Right cardiac atrium (tissue), 5 donors: ENCODE measurements at regions not wholly inside any gene's neighbourhood (a gene's known extent, or its start where the extent isn't known, plus 50 kb on each side); places are given as distances from the start of the nearest gene placed in this dataset.

Experiments used
- ATAC-seq, 2 donors: fragments of 200-7000 bp; cut with Tn5 transposase; one replicate each; pipeline versions ENCODE4 v1.8.0 to v1.9.1; 2020; ENCODE audit warnings: moderate library complexity in 2 of 2, mild to moderate bottlenecking in 1 of 2
- DNase-seq, 3 donors: peaks; one replicate each; pipeline ENCODE4 v3.0.0-alpha.2; 2020
- H3K27ac ChIP-seq: one replicate; pipeline ENCODE4 v1.5.1; 2013; ENCODE audit warnings: mild to moderate bottlenecking, low read length, control low read depth, moderate library complexity
- H3K27me3 ChIP-seq: one replicate; pipeline ENCODE4 v1.6.1; 2013; ENCODE audit not compliant: control insufficient read depth, insufficient read depth
- H3K4me1 ChIP-seq: one replicate; pipeline ENCODE4 v1.6.1; 2013; ENCODE audit warnings: low read length; ENCODE audit not compliant: control insufficient read depth, insufficient read depth
- H3K4me3 ChIP-seq: one replicate; pipeline ENCODE4 v1.5.1; 2013; ENCODE audit warnings: low read length, control low read depth
- H3K9me3 ChIP-seq: one replicate; pipeline ENCODE4 v1.6.1; 2013; ENCODE audit warnings: low read length; ENCODE audit not compliant: control insufficient read depth
- WGBS: extraction: QIAGEN DNeasy Blood & Tissue Kit; methylation state at CpG from one replicate; pipeline ENCODE4 v1.1.7; 2013; 5-methylcytosine and 5-hydroxymethylcytosine counted together
- intact Hi-C, 4 donors: fragments of 100-400 bp; cut with DNase I; formaldehyde crosslinking; loops; one replicate each; pipeline versions ENCODE4 v1.11.0 to v1.14.0; 2022 to 2023
- donor health status: healthy with polysubstance abuse.
- donor health status: DM: no; HTN: yes; CAD: no.
- donor health status: DM: no; HTN: no; CAD: no.
- donor health status: DM: no; HTN: yes; CAD: no; lungs with severe emphysema.
- donor health status: DM: yes; HTN: yes; CAD: no.

DNA sequence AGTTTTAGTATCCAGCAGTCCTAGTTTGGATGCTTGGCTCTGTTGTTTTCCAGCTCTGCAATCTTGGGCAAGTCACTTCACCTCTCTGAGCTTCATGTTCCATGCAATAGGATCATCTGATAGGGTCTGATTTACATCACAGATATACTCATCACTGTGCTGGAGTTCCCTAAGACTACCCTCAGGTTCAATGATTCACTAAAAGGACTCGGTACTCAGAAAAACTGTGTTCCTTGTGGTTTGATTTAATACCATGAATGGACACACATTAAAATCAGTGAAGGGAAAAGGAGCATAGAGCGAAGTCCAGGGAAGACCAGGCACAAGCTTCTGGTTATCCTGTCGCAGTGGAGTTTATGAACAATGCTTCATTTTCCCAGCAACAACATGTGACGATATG lies 119.9 kb upstream of the EFNA5 start:
- WGBS: 83% methylated on average over 4 of the region's 4 CpGs
- intact Hi-C loops: no loop called here
- Histone ChIP-seq H3K9me3 (no peaks in the 10 kb centered on the region), H3K4me1 (no peaks in the 10 kb centered on the region), H3K27ac (no peak overlapping the region), H3K27me3 (no peaks in the 10 kb centered on the region), H3K4me3 (no peak overlapping the region)
- ATAC-seq (no peak), DNase-seq (no peak)

DNA sequence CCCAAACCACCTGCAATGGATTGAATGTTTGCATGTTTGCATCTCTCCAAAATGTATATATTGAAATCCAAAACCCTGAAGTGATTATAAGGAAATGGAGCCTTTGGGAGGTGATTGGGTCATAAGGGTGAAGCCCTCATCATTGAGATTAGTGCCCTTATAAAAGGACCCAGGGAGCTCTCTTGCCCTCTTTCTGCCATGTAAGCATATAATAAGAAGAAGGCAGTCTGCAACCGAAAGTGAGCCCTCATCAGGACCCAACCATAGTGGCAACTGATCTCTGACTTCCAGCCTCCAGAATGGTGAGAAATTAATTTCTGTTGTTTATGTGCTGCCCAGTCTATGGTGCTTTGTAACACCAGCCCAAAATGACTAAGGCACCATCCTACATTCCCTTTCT lies 115.7 kb upstream of the EFNA5 start:
- ATAC-seq: no peak
- Histone ChIP-seq H3K27me3 (no peaks in the 10 kb centered on the region), H3K4me1 (no peaks in the 10 kb centered on the region), H3K4me3 (no peak overlapping the region), H3K9me3 (no peaks in the 10 kb centered on the region), H3K27ac (no peak overlapping the region)
- intact Hi-C loops: no loop called here
- DNase-seq: no peak
- 94% methylated on average over 1 of the region's 1 CpG for WGBS

DNA sequence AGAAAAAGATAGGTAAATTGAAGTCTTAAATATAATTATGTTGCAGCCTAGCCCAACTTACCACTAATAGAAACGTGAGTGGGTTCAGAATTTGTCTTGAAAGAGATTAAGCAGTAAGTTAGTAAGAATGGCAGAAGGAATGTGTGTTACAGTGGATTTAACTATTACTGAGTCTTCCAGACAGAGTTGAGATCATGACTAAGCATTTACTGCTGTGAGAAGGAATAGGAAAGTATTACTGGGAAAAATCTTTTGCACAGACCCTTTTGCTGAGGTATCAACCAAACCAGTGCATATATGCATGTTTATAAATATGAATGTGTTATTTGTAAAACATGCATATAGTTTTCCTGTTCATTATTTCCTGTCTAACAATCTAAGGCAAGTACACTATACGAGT lies 112.8 kb upstream of the EFNA5 start:
- WGBS: 60% methylated on average over 2 of the region's 2 CpGs
- Histone ChIP-seq H3K4me1 (no peaks in the 10 kb centered on the region), H3K27ac (no peak overlapping the region), H3K9me3 (no peaks in the 10 kb centered on the region), H3K27me3 (no peaks in the 10 kb centered on the region), H3K4me3 (no peak overlapping the region)
- ATAC-seq: no peak
- DNase-seq: no peak
- intact Hi-C loops: no loop called here

DNA sequence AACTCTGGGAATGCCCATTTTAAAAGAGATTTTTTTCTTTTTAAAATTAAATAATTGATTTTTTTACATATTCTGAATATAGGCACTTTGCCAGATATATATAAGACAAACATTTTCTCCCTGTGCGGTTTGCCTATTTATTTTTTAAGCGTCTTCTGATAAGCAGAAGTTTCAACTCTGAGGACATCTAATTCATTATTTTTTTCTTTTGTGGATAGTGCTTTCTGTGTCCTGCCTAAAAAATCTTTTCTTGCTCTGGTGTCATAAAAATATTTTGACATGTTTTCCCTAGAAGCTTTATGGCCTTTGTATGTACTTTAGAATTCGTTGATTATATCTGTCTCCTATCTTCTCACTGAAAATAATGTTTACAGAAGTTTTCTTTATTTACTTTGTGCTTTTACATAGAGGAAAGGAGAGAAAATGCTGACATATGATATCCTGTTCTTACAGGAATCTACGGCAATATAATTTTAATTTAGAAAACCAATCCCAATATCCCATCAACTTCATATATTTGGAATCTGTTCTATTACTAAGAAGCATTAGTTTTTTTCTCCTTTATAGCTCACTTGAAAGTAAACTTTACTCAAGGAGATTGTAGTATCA lies 111.9 kb upstream of the EFNA5 start:
- intact Hi-C loops: no loop called here
- ATAC-seq: no peak
- no peaks in the 10 kb centered on the region for H3K9me3 ChIP-seq

DNA sequence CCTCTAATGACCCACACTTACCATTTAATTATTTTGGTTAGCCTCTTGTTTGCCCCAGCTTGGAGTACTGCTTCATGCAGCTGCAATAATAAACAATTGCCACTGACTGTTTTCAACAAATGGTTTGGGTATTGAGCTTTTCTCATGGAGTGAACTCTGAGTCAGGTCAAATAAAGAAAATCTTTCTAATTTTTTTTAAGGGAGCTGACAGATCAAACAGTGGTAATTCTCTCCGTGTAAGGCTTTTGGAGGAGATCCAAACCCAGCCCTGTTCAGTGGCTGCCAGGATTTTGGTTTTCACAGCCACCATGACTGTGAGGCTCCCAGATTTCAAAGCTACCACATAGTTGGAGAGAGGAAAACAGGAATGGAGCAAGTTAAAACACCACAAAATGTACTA lies 110.7 kb upstream of the EFNA5 start:
- 37% methylated on average over 1 of the region's 1 CpG for WGBS
- no peaks in the 10 kb centered on the region for H3K9me3 ChIP-seq
- no peak overlapping the region for H3K4me3 ChIP-seq
- no peak overlapping the region for H3K27ac ChIP-seq
- no peak for ATAC-seq
- intact Hi-C loops: no loop called here
- no peak for DNase-seq
- no peaks in the 10 kb centered on the region for H3K27me3 ChIP-seq
- H3K4me1 ChIP-seq: no peaks in the 10 kb centered on the region

More for the DNA sequence above, 111.9 kb upstream of the EFNA5 start:
- H3K27me3 ChIP-seq: no peaks in the 10 kb centered on the region
- 57% methylated on average over 4 of the region's 4 CpGs for WGBS
- no peaks in the 10 kb centered on the region for H3K4me1 ChIP-seq
- no peak for DNase-seq
- H3K27ac ChIP-seq: no peak overlapping the region
- H3K4me3 ChIP-seq: no peak overlapping the region

DNA sequence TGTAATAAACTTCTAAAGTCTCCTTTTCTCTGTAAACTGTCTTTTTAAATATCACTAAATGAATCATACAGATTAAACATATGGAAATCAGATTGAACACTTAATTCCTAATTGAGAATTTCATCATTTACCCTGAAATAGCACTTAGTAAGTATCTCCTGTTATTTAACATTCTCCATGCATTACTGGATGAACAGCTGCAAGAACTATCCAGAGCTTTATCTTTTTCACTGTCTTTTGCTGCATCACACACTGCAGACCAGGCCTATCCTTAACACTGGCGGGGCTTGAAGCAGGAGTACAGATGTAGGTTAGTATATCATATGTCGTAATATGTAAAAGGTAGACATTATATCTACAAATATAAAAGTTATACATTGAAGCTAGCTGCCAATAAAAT lies 108.7 kb upstream of the EFNA5 start:
- H3K4me1 ChIP-seq: no peaks in the 10 kb centered on the region
- no peaks in the 10 kb centered on the region for H3K9me3 ChIP-seq
- intact Hi-C loops: no loop called here
- DNase-seq (no peak), ATAC-seq (no peak)
- 92% methylated on average over 2 of the region's 2 CpGs for WGBS
- H3K27me3 ChIP-seq: no peaks in the 10 kb centered on the region
- H3K27ac ChIP-seq: no peak overlapping the region
- H3K4me3 ChIP-seq: no peak overlapping the region

DNA sequence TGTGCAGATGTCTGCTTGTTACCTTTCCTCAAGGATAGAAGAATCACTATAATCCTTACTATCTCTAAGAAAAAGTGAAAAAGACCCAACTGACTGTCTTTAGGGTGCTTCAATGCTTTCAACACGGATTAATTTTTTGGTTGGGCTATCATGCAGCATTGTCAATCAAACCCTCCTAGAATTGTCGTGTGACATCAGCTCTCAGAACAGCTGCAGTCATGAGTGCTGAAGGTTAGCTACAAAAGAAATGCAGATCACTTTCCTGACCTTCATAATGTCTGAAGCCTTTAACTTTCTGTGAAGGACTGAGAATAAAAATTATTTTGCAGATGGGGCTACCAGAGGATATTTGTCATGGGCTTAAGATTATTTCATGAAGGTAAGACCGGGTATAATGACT lies 107.9 kb upstream of the EFNA5 start:
- H3K4me3 ChIP-seq: no peak overlapping the region
- ATAC-seq (no peak), DNase-seq (no peak)
- no peaks in the 10 kb centered on the region for H3K4me1 ChIP-seq
- no peaks in the 10 kb centered on the region for H3K9me3 ChIP-seq
- no peak overlapping the region for H3K27ac ChIP-seq
- no peaks in the 10 kb centered on the region for H3K27me3 ChIP-seq
- 53% methylated on average over 3 of the region's 3 CpGs for WGBS
- intact Hi-C loops: no loop called here

DNA sequence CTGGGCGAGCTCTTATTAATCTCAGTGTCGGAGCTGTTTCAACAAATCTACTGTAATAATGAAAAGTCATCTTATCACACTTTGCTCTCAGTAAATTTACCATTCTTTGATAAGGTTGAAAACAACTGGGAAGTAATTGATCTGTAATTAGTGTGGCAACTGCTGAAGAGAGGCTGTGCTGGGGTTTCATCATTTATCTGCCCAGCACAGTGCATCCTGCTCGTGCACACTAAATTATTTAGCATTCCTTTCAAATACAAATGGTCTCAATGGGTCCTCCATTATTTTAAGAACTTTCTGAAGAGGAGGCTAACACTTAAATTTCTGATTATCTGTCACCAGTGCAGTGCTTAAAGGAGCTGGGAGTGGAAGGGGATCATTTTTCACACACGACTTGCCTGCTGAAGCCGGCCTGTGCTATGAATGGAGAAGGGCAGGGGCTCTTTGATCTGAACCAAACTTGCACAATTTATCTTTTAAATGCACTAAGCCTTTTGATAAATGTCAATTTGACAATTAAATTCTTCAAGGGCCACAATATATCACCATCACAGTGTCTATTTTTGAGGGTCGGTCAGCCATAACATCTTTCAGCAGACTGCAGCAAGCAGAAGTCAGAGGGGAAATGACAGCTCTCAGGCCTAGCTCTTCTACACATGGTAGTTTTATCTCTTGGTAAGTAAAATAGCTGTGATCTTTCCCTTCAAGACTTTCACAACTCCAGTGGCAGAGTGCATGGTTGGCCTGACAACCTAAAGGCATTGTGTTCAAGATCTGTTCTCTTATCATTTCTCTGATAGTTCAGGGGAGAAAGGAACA lies 106.4 kb upstream of the EFNA5 start:
- no peaks in the 10 kb centered on the region for H3K4me1 ChIP-seq
- DNase-seq (no peak), ATAC-seq (no peak)
- intact Hi-C loops: no loop called here
- H3K9me3 ChIP-seq: no peaks in the 10 kb centered on the region
- WGBS: 68% methylated on average over 6 of the region's 6 CpGs
- no peak overlapping the region for H3K4me3 ChIP-seq
- no peaks in the 10 kb centered on the region for H3K27me3 ChIP-seq
- H3K27ac ChIP-seq: no peak overlapping the region

DNA sequence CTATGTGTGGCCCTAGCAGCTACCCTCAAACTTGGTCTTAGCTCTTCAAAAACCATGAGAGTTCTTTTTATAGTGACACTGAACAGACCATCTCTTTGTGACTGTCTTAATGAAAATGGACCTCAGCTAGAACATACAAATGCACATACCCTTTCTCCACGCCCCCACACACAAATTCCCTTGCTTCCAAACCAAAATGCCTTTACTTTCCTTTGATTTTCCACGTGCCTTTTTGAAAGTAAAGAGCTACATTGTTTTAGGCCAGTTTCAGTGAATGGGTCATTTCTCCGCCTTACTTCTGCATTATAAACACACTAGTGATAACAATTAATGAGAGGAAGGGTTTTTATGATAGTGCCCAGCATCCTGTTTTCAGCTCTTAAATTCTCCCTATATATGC lies 105.8 kb upstream of the EFNA5 start:
- intact Hi-C loops: no loop called here
- Histone ChIP-seq H3K9me3 (no peaks in the 10 kb centered on the region), H3K27ac (no peak overlapping the region), H3K27me3 (no peaks in the 10 kb centered on the region), H3K4me1 (no peaks in the 10 kb centered on the region), H3K4me3 (no peak overlapping the region)
- 58% methylated on average over 3 of the region's 3 CpGs for WGBS
- ATAC-seq: no peak
- no peak for DNase-seq

DNA sequence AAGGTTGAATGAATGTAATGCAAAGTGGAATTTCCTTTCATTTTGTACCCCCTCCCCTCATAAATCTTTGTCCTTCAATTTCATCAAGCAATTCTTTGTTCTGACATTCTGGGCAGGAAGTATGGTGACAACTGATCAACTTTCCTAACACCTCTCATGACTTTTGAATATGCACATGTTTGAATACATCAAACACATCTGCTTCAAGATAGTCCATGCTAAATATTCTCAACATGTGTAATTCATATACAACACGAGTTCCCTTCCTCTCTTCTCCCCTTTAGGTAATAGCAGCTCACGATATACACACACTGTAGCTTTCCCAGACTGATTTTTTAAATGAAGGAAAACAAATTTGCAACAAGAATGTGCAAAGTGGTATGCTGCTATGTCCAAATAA lies 103.6 kb upstream of the EFNA5 start:
- WGBS: 72% methylated on average over 2 of the region's 2 CpGs
- H3K4me1 ChIP-seq: no peaks in the 10 kb centered on the region
- intact Hi-C loops: no loop called here
- H3K4me3 ChIP-seq: no peak overlapping the region
- no peak overlapping the region for H3K27ac ChIP-seq
- H3K9me3 ChIP-seq: no peaks in the 10 kb centered on the region
- DNase-seq: no peak
- H3K27me3 ChIP-seq: no peaks in the 10 kb centered on the region
- no peak for ATAC-seq

DNA sequence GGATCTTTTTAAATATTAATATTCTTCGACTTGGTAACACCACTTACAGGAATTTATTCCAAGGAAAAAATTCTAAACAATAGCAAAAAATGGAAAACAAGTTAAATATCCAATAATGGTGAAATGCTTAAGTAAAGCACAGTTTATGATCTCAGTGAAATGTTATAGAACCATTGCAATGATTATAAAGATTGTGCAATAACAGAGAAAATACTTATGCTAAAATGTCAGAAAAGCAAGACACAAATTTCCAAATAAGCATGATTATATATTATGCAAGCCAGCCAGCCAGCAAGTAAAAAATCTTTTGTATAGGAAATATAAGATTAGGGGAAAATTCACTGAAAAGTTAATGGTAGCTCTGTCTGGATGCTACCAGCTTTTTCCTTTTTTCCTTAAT lies 102.7 kb upstream of the EFNA5 start:
- Histone ChIP-seq H3K4me3 (no peak overlapping the region), H3K27me3 (no peaks in the 10 kb centered on the region), H3K9me3 (no peaks in the 10 kb centered on the region), H3K4me1 (no peaks in the 10 kb centered on the region), H3K27ac (no peak overlapping the region)
- intact Hi-C loops: no loop called here
- ATAC-seq: no peak
- 87% methylated on average over 1 of the region's 1 CpG for WGBS
- no peak for DNase-seq
